ENCODE measurements at regions not wholly inside any gene's neighbourhood (a gene's known extent, or its start where the extent isn't known, plus 50 kb on each side); places are given as distances from the start of the nearest gene placed in this dataset.

DNA sequence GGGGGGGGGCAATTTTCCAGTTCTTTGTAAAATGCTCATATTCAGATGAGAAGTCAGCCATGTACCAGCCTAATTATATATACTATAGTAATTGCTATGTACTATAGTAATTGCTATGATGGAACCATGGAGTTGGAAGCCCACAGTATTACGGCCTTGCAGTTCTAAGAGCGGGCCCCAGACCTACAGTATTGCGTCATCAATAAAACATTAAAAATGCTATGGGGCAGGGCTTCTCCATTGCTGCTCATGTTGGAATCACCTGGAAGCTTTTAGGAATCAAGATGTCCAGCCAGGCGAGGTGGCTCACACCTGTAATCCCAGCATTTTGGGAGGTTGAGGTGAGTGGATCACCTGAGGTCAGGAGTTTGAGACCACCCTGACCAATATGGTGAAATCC is 443.7 kb upstream of the GRM7 start:
- TF ChIP-seq, protein P1, sequence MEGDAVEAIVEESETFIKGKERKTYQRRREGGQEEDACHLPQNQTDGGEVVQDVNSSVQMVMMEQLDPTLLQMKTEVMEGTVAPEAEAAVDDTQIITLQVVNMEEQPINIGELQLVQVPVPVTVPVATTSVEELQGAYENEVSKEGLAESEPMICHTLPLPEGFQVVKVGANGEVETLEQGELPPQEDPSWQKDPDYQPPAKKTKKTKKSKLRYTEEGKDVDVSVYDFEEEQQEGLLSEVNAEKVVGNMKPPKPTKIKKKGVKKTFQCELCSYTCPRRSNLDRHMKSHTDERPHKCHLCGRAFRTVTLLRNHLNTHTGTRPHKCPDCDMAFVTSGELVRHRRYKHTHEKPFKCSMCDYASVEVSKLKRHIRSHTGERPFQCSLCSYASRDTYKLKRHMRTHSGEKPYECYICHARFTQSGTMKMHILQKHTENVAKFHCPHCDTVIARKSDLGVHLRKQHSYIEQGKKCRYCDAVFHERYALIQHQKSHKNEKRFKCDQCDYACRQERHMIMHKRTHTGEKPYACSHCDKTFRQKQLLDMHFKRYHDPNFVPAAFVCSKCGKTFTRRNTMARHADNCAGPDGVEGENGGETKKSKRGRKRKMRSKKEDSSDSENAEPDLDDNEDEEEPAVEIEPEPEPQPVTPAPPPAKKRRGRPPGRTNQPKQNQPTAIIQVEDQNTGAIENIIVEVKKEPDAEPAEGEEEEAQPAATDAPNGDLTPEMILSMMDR (IDR thresholded peaks at IDR 0.05; ENCODE audit: insufficient read depth, low read depth, low read length) = no peak
- no peak for TF ChIP-seq EZH2 (IDR thresholded peaks at IDR 0.05; ENCODE audit: insufficient read depth, low read length)
